HUES48 (cell line): ENCODE measurements at regions not wholly inside any gene's neighbourhood (a gene's known extent, or its start where the extent isn't known, plus 50 kb on each side); places are given as distances from the start of the nearest gene placed in this dataset.

Experiments
- H3K27ac ChIP-seq: one replicate; pipeline ENCODE4 v1.7.0; 2013; ENCODE audit warnings: low read depth, low read length, inconsistent platforms
- H3K27me3 ChIP-seq: 2 replicates; pipeline ENCODE4 v1.6.1; 2013; ENCODE audit warnings: mild to moderate bottlenecking, low read length; ENCODE audit not compliant: control insufficient read depth, insufficient read depth
- H3K36me3 ChIP-seq: 2 replicates; pipeline ENCODE4 v1.6.1; 2013; ENCODE audit warnings: low read length; ENCODE audit not compliant: control insufficient read depth, insufficient read depth
- H3K4me1 ChIP-seq: 2 replicates; pipeline ENCODE4 v1.6.1; 2013; ENCODE audit warnings: mild to moderate bottlenecking, low read length; ENCODE audit not compliant: control insufficient read depth, insufficient read depth
- H3K4me3 ChIP-seq: 2 replicates; pipeline ENCODE4 v1.5.1; 2013; ENCODE audit warnings: mild to moderate bottlenecking, low read depth, low read length
- H3K9ac ChIP-seq: 2 replicates; pipeline ENCODE4 v1.6.1; 2013; ENCODE audit warnings: mild to moderate bottlenecking, low read depth, low read length, moderate library complexity
- H3K9me3 ChIP-seq: 2 replicates; pipeline ENCODE4 v1.6.1; 2013; ENCODE audit warnings: low read length; ENCODE audit not compliant: control insufficient read depth, insufficient read depth

- Histone ChIP-seq H3K9ac (no peak overlapping the region), H3K27me3 (no peaks in the 10 kb centered on the region), H3K36me3 (no peaks in the 10 kb centered on the region), H3K9me3 (no peaks in the 10 kb centered on the region), H3K4me1 (no peaks in the 10 kb centered on the region), H3K27ac (no peak overlapping the region), H3K4me3 (no peak overlapping the region)
Observed at GRCh38 chr2:224111576-224111975, 72.5 kb upstream of the SERPINE2 start.

- no peaks in the 10 kb centered on the region for H3K36me3 ChIP-seq
- no peak overlapping the region for H3K27ac ChIP-seq
- no peak overlapping the region for H3K4me3 ChIP-seq
Observed at GRCh38 chr2:224110811-224111210, 71.7 kb upstream of the SERPINE2 start.

GRCh38 chr2:224109751-224110150 lies 70.7 kb upstream of the SERPINE2 start:
- H3K9ac ChIP-seq: no peak overlapping the region
- no peaks in the 10 kb centered on the region for H3K27me3 ChIP-seq
- no peaks in the 10 kb centered on the region for H3K36me3 ChIP-seq
- no peaks in the 10 kb centered on the region for H3K9me3 ChIP-seq
- H3K4me3 ChIP-seq: no peak overlapping the region
- no peaks in the 10 kb centered on the region for H3K4me1 ChIP-seq
- H3K27ac ChIP-seq: no peak overlapping the region

More at GRCh38 chr2:224110811-224111210, 71.7 kb upstream of the SERPINE2 start:
- H3K4me1 ChIP-seq: no peaks in the 10 kb centered on the region
- no peaks in the 10 kb centered on the region for H3K27me3 ChIP-seq
- H3K9me3 ChIP-seq: no peaks in the 10 kb centered on the region
- no peak overlapping the region for H3K9ac ChIP-seq

- Histone ChIP-seq H3K27me3 (no peaks in the 10 kb centered on the region), H3K4me3 (no peak overlapping the region), H3K27ac (no peak overlapping the region), H3K9me3 (no peaks in the 10 kb centered on the region), H3K36me3 (no peaks in the 10 kb centered on the region), H3K9ac (no peak overlapping the region), H3K4me1 (no peaks in the 10 kb centered on the region)
Observed at GRCh38 chr2:224106794-224107193, 67.7 kb upstream of the SERPINE2 start.

- no peak overlapping the region for H3K27ac ChIP-seq
- no peak overlapping the region for H3K9ac ChIP-seq
- no peaks in the 10 kb centered on the region for H3K9me3 ChIP-seq
- no peaks in the 10 kb centered on the region for H3K4me1 ChIP-seq
- H3K27me3 ChIP-seq: no peaks in the 10 kb centered on the region
- H3K36me3 ChIP-seq: no peaks in the 10 kb centered on the region
- H3K4me3 ChIP-seq: no peak overlapping the region
Observed at GRCh38 chr2:224104668-224105386, 65.7 kb upstream of the SERPINE2 start.

GRCh38 chr2:224103651-224104050 lies 64.6 kb upstream of the SERPINE2 start:
- no peak overlapping the region for H3K27ac ChIP-seq
- no peaks in the 10 kb centered on the region for H3K9me3 ChIP-seq
- H3K36me3 ChIP-seq: no peaks in the 10 kb centered on the region
- H3K27me3 ChIP-seq: no peaks in the 10 kb centered on the region
- no peak overlapping the region for H3K9ac ChIP-seq
- no peak overlapping the region for H3K4me3 ChIP-seq
- no peaks in the 10 kb centered on the region for H3K4me1 ChIP-seq

GRCh38 chr2:224102991-224103390 lies 63.9 kb upstream of the SERPINE2 start:
- no peak overlapping the region for H3K27ac ChIP-seq

GRCh38 chr2:224101820-224102630 lies 62.9 kb upstream of the SERPINE2 start:
- Histone ChIP-seq H3K36me3 (no peaks in the 10 kb centered on the region), H3K9ac (no peak overlapping the region), H3K27ac (no peak overlapping the region)

More at GRCh38 chr2:224102991-224103390, 63.9 kb upstream of the SERPINE2 start:
- H3K27me3 ChIP-seq: no peaks in the 10 kb centered on the region
- no peak overlapping the region for H3K9ac ChIP-seq
- no peaks in the 10 kb centered on the region for H3K36me3 ChIP-seq
- no peaks in the 10 kb centered on the region for H3K9me3 ChIP-seq
- no peak overlapping the region for H3K4me3 ChIP-seq
- no peaks in the 10 kb centered on the region for H3K4me1 ChIP-seq

GRCh38 chr2:224099861-224100643 lies 61.0 kb upstream of the SERPINE2 start:
- no peak overlapping the region for H3K4me3 ChIP-seq
- no peaks in the 10 kb centered on the region for H3K27me3 ChIP-seq
- no peaks in the 10 kb centered on the region for H3K4me1 ChIP-seq
- no peaks in the 10 kb centered on the region for H3K9me3 ChIP-seq
- no peak overlapping the region for H3K9ac ChIP-seq
- H3K27ac ChIP-seq: no peak overlapping the region
- H3K36me3 ChIP-seq: no peaks in the 10 kb centered on the region

More at GRCh38 chr2:224101820-224102630, 62.9 kb upstream of the SERPINE2 start:
- no peaks in the 10 kb centered on the region for H3K9me3 ChIP-seq
- H3K27me3 ChIP-seq: no peaks in the 10 kb centered on the region
- no peak overlapping the region for H3K4me3 ChIP-seq
- no peaks in the 10 kb centered on the region for H3K4me1 ChIP-seq

GRCh38 chr2:224098481-224099230 lies 59.6 kb upstream of the SERPINE2 start:
- Histone ChIP-seq H3K9ac (no peak overlapping the region), H3K27ac (no peak overlapping the region), H3K9me3 (no peaks in the 10 kb centered on the region), H3K36me3 (no peaks in the 10 kb centered on the region), H3K4me3 (no peak overlapping the region), H3K4me1 (no peaks in the 10 kb centered on the region), H3K27me3 (no peaks in the 10 kb centered on the region)
